Omental fat pad (tissue), 3 donors: ENCODE measurements at regions not wholly inside any gene's neighbourhood (a gene's known extent, or its start where the extent isn't known, plus 50 kb on each side); places are given as distances from the start of the nearest gene placed in this dataset.

Experiments
- ATAC-seq: fragments of 150-250 bp; one replicate; pipeline ENCODE4 v1.9.1; 2016; ENCODE audit warnings: mild to moderate bottlenecking, moderate library complexity; ENCODE audit not compliant: low FRiP score
- DNase-seq: peaks from one replicate; pipeline ENCODE4 v3.0.0-alpha.2; 2019; ENCODE audit warnings: low spot score
- TF ChIP-seq, protein P1 (sequence below), 3 donors: fragments of 450-650 bp; IDR thresholded peaks; one replicate each; pipeline ENCODE4 v1.5.1; 2016 to 2017; ENCODE audit warnings: antibody characterized with exemption in 3 of 3, mild to moderate bottlenecking in 3 of 3, moderate library complexity in 2 of 3

DNA sequence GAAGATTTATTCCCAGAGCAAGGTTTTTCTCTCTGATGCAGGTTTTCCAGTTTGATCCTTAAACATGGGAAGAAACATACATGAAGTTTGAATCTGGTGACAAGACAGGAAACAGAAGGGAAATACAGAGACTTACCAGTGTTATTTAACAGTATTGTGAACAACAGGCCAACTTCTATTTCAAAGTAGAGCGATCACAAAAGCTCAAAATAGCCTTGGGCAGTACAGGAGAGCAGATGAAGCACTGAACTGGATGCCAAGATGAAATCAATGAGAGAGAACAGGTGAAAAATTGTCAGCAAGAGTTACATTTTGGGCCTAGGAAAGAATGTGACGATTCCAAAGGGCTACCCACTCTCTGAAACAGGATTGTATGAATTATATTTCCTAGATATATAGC, 114.8 kb upstream of the PTPRK start:
- ATAC-seq: no peak
- DNase-seq: no peak
- TF ChIP-seq, protein P1, sequence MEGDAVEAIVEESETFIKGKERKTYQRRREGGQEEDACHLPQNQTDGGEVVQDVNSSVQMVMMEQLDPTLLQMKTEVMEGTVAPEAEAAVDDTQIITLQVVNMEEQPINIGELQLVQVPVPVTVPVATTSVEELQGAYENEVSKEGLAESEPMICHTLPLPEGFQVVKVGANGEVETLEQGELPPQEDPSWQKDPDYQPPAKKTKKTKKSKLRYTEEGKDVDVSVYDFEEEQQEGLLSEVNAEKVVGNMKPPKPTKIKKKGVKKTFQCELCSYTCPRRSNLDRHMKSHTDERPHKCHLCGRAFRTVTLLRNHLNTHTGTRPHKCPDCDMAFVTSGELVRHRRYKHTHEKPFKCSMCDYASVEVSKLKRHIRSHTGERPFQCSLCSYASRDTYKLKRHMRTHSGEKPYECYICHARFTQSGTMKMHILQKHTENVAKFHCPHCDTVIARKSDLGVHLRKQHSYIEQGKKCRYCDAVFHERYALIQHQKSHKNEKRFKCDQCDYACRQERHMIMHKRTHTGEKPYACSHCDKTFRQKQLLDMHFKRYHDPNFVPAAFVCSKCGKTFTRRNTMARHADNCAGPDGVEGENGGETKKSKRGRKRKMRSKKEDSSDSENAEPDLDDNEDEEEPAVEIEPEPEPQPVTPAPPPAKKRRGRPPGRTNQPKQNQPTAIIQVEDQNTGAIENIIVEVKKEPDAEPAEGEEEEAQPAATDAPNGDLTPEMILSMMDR (IDR thresholded peaks at IDR 0.05): no peak

GRCh38 chr6:128632131-128632530, 111.7 kb upstream of the PTPRK start:
- ATAC-seq: no peak
- no peak for DNase-seq
- TF ChIP-seq, protein P1 (IDR thresholded peaks at IDR 0.05): no peak

GRCh38 chr6:128631031-128631430, 110.6 kb upstream of the PTPRK start:
- TF ChIP-seq, protein P1 (IDR thresholded peaks at IDR 0.05): no peak
- no peak for ATAC-seq
- no peak for DNase-seq

GRCh38 chr6:128630213-128630612, 109.8 kb upstream of the PTPRK start:
- ATAC-seq (no peak), DNase-seq (no peak)
- TF ChIP-seq, protein P1 (IDR thresholded peaks at IDR 0.05): no peak

DNA sequence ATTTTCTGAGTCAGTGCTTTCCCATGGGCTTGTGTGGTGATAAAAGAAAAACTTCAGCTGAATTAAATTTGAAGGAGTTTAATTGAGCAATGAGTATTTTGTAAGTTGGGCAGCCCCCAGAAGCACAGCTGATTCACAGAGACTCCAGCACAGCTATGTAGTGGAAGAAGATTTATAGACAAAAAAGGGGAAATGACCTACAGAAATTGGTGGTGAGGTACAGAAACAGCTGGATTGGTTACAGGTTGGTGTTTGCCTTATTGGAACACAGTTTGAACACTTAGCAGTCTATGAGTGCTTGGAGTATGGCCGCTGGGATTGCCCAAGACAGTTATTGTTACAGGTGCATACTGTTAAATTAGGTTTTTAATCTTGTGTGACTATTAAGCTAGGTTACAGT, 96.9 kb upstream of the PTPRK start:
- DNase-seq (no peak), ATAC-seq (no peak)
- TF ChIP-seq, protein P1 (IDR thresholded peaks at IDR 0.05): no peak

GRCh38 chr6:128616342-128616741, 95.9 kb upstream of the PTPRK start:
- no peak for ATAC-seq
- DNase-seq: no peak
- TF ChIP-seq, protein P1 (IDR thresholded peaks at IDR 0.05): no peak

DNA sequence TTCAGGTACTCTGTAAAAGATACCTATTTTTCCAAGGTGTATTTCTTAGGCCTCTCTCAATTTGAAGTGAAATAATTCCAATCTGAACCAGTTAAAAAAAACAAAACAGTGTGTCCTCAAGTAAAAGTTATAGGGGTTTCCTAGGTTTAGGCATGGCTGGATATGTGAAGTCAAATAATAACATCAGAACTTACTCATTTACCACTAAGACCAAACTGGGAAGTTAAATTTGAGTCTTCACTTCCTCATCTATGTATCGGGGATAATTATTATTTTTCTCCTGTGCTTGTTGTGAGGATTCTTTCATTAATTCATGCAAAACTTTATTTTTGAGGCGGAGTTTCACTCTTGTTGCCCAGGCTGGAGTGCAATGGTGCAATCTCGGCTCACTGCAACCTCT, 86.2 kb upstream of the PTPRK start:
- DNase-seq (no peak), ATAC-seq (no peak)
- TF ChIP-seq, protein P1 (IDR thresholded peaks at IDR 0.05): no peak
